Rectal smooth muscle tissue (tissue), 1 donor: ENCODE measurements at regions not wholly inside any gene's neighbourhood (a gene's known extent, or its start where the extent isn't known, plus 50 kb on each side); places are given as distances from the start of the nearest gene placed in this dataset.

Experiments used
- H3K27ac ChIP-seq: one replicate; pipeline ENCODE4 v1.7.0; 2013; ENCODE audit warnings: low read depth, low read length, inconsistent platforms
- H3K27me3 ChIP-seq: one replicate; pipeline ENCODE4 v1.7.0; 2013; ENCODE audit warnings: low read length; ENCODE audit not compliant: control insufficient read depth, insufficient read depth
- H3K36me3 ChIP-seq: one replicate; pipeline ENCODE4 v1.7.0; 2013; ENCODE audit warnings: low read length; ENCODE audit not compliant: control insufficient read depth, insufficient read depth
- H3K4me1 ChIP-seq: one replicate; pipeline ENCODE4 v1.7.0; 2013; ENCODE audit warnings: low read length; ENCODE audit not compliant: control insufficient read depth, insufficient read depth
- H3K4me3 ChIP-seq: one replicate; pipeline ENCODE4 v1.7.0; 2013; ENCODE audit warnings: low read length
- H3K9ac ChIP-seq: one replicate; pipeline ENCODE4 v1.7.0; 2013; ENCODE audit warnings: low read length

DNA sequence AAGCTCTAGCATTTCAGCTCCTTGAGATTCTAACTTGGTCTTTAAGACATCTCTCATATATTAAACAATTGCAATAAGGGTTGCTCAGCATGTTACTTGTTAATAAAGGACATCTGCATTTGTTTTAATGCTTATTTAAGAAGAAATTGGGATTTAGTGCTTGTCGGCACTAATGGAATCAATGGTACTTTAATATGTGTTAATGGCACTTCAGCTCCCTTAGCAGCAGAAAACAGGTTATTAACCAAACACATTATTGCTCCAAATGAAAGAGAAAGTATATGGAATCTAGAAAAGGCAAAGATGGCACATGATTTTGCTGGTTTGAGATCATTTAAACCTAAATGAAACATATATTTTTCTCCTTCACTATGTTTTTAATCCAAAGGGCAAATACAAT lies 137.3 kb upstream of the GOLIM4 start:
- Histone ChIP-seq H3K27me3 (no peaks in the 10 kb centered on the region), H3K27ac (no peak overlapping the region), H3K4me3 (no peak overlapping the region), H3K4me1 (no peaks in the 10 kb centered on the region), H3K9ac (no peak overlapping the region), H3K36me3 (no peaks in the 10 kb centered on the region)

GRCh38 chr3:168223085-168223484 lies 127.4 kb upstream of the GOLIM4 start:
- Histone ChIP-seq H3K9ac (no peak overlapping the region), H3K4me1 (no peaks in the 10 kb centered on the region), H3K36me3 (no peaks in the 10 kb centered on the region), H3K4me3 (no peak overlapping the region), H3K27me3 (no peaks in the 10 kb centered on the region), H3K27ac (no peak overlapping the region)

DNA sequence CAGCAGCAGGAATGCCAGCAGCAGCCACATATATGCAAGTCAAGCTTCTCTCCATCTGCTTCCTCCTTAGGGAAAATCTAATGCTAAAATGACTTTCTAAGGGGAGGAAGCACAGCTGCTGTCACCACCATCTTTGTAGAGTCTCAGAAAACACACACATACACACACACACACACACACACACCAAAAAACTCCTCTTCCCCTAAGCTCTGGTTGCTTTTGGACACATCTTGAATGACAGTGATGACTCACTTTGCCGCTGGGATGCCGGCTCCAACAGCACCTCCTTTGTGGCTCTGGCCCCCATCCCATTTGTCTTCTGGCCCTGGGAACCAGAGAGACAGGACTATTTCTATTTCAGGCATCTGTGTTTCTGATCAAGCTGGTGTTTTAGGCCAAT lies 124.8 kb upstream of the GOLIM4 start:
- Histone ChIP-seq H3K36me3 (no peaks in the 10 kb centered on the region), H3K27ac (no peak overlapping the region), H3K27me3 (no peaks in the 10 kb centered on the region), H3K4me3 (no peak overlapping the region), H3K4me1 (no peaks in the 10 kb centered on the region), H3K9ac (no peak overlapping the region)

DNA sequence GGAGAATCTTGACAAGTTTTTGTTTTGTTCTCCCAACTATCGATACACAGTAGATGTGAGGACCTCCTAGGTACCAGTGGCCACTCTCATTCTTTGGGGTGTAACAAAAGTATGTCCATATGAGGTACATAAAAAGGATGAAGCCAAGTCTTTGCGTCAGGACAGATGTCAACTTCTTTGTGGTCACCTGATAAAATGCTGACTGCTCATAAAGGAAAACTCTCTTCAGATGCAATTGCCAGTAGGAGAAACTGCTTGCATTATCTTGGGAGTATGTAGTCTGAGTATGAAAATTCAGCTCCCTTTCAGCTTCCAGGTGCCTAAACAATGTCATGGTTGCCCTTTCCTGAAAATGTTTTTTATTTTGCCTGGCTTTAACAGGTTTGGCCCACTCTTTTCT lies 123.8 kb upstream of the GOLIM4 start:
- Histone ChIP-seq H3K4me3 (no peak overlapping the region), H3K27me3 (no peaks in the 10 kb centered on the region), H3K4me1 (no peaks in the 10 kb centered on the region), H3K9ac (no peak overlapping the region), H3K27ac (no peak overlapping the region), H3K36me3 (no peaks in the 10 kb centered on the region)

- Histone ChIP-seq H3K27ac (no peak overlapping the region), H3K9ac (no peak overlapping the region), H3K4me3 (no peak overlapping the region), H3K36me3 (no peaks in the 10 kb centered on the region), H3K4me1 (no peaks in the 10 kb centered on the region), H3K27me3 (no peaks in the 10 kb centered on the region)
Measured at GRCh38 chr3:168218600-168218999, 122.9 kb upstream of the GOLIM4 start.

DNA sequence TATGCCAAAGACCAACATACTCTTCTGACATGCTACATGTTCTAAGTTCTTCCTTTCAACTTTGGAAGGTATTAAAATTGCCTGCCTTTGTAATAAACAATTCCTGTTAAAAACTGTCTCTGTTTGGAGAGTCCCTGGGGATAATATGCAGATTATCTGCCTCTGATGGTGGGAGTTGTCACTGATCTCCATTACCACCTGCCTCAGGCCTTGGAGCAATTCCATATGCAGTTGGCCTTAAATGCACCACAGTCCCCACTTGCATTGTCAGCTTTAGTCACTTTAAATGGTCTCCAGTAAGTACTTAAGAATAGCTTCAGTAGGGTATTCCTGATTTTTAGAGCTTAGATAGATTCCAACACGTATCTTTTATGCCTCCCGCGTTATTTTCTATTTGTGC lies 121.1 kb upstream of the GOLIM4 start:
- no peaks in the 10 kb centered on the region for H3K36me3 ChIP-seq
- no peaks in the 10 kb centered on the region for H3K27me3 ChIP-seq
- H3K9ac ChIP-seq, result no peak overlapping the region
- no peak overlapping the region for H3K4me3 ChIP-seq
- no peaks in the 10 kb centered on the region for H3K4me1 ChIP-seq
- no peak overlapping the region for H3K27ac ChIP-seq

- Histone ChIP-seq H3K4me3 (no peak overlapping the region), H3K9ac (no peak overlapping the region), H3K27me3 (no peaks in the 10 kb centered on the region), H3K27ac (no peak overlapping the region), H3K36me3 (no peaks in the 10 kb centered on the region), H3K4me1 (no peaks in the 10 kb centered on the region)
Measured at GRCh38 chr3:168213920-168214319, 118.2 kb upstream of the GOLIM4 start.

DNA sequence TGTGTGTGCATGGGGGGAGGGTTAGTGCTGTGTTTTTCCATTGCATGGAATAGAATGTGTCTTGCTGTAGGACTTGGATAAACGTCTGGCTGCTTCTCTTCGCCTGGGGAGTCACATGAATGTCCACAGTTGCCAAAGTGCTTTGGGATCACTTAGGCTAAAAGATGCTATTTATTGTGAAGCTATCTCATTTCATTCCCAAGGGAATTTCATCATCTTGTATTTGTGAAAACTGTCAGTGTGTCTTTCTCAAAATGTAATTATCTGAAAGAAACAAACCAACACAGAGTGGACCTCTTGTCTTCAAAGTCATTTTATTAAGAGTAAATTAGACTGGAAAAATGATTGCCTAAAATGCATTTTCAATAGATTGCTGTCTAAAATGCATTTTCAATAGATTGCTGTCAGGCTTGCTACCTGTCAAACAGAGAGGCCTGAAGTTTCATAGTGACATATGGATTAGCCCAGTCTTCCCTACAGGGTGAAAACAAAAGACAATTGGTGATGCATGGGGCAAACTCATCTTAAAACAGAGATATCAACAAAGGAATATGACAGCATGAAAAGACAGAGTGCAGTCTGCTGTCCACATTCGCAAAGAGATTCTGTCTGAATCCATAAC lies 117.1 kb upstream of the GOLIM4 start:
- Histone ChIP-seq H3K27ac (no peak overlapping the region), H3K9ac (no peak overlapping the region), H3K4me1 (no peaks in the 10 kb centered on the region), H3K36me3 (no peaks in the 10 kb centered on the region), H3K27me3 (no peaks in the 10 kb centered on the region), H3K4me3 (no peak overlapping the region)

GRCh38 chr3:168205451-168205850 lies 109.7 kb upstream of the GOLIM4 start:
- H3K4me3 ChIP-seq, result no peak overlapping the region
- H3K27me3 ChIP-seq, result no peaks in the 10 kb centered on the region
- H3K9ac ChIP-seq, result no peak overlapping the region
- H3K4me1 ChIP-seq, result no peaks in the 10 kb centered on the region
- no peaks in the 10 kb centered on the region for H3K36me3 ChIP-seq
- no peak overlapping the region for H3K27ac ChIP-seq

DNA sequence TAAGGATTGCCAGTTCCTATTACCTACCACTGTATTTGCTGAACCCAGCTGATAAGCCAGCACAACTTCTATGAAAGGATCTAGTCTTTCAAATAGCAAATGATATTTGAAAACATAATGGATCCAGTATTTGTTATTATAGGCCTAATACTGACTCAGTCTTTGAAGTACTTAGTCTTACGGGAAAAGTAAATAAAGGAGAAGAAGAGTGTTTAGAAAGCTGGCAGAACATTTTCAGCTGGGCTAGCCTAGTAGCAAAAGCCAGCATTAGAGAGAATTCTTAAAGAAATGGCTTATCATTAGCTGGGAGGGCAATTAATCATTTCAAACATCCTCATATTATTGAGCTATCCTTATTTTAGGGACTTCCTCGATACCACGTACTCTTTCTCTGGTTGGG lies 101.4 kb upstream of the GOLIM4 start:
- Histone ChIP-seq H3K4me3 (no peak overlapping the region), H3K27ac (no peak overlapping the region), H3K4me1 (no peaks in the 10 kb centered on the region), H3K9ac (no peak overlapping the region), H3K27me3 (no peaks in the 10 kb centered on the region), H3K36me3 (no peaks in the 10 kb centered on the region)

DNA sequence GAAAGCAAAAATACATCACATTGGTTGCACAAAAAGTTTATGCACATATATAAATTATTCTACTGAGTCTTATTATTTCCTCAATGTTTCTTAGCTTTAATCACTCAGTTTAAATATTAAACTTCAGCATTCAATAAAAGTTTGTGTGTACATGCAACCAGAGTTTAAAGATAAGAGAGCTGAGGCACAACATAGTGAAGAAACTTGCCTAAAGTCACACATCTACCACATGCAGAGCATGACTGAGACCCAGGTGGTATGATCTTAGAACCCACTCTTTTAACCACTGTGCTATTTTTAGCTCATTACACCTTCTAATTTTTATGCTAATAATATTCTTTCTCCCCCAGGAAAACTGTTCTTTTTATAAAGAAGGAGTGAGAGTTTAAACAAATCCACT lies 96.1 kb upstream of the GOLIM4 start:
- H3K27ac ChIP-seq, result no peak overlapping the region
- no peaks in the 10 kb centered on the region for H3K36me3 ChIP-seq
- no peaks in the 10 kb centered on the region for H3K27me3 ChIP-seq
- H3K9ac ChIP-seq, result no peak overlapping the region
- H3K4me3 ChIP-seq, result no peak overlapping the region
- H3K4me1 ChIP-seq, result no peaks in the 10 kb centered on the region

DNA sequence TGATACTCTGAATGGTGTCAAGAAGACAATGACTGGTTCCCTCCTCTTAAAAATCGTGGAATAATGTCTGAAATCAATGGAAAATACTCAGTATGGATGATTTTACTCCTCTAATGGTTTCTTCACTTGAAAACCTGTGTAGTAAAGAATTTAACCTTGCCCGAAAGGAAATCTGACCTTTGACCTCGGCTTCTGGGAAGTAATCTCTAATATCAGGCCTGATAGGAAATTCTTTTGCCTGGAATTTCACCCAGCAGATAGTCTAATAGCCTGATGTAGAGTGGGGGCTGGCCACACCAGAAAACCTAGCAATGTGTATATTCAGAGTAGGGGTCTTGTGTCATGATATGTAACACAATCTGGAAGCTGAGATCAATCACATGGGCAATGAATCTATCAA lies 91.5 kb upstream of the GOLIM4 start:
- Histone ChIP-seq H3K9ac (no peak overlapping the region), H3K36me3 (no peaks in the 10 kb centered on the region)

GRCh38 chr3:168186293-168186983 lies 90.7 kb upstream of the GOLIM4 start:
- Histone ChIP-seq H3K4me1 (no peaks in the 10 kb centered on the region), H3K36me3 (no peaks in the 10 kb centered on the region), H3K4me3 (no peak overlapping the region), H3K27me3 (no peaks in the 10 kb centered on the region), H3K27ac (no peak overlapping the region), H3K9ac (no peak overlapping the region)

More for the DNA sequence above, 91.5 kb upstream of the GOLIM4 start:
- no peaks in the 10 kb centered on the region for H3K4me1 ChIP-seq
- no peaks in the 10 kb centered on the region for H3K27me3 ChIP-seq
- no peak overlapping the region for H3K27ac ChIP-seq
- H3K4me3 ChIP-seq, result no peak overlapping the region
